NCI-H1092 (cell line): ENCODE measurements at regions not wholly inside any gene's neighbourhood (a gene's known extent, or its start where the extent isn't known, plus 50 kb on each side); places are given as distances from the start of the nearest gene placed in this dataset.
"Not testable (repeated sequence)": the region's sequence is repeated elsewhere in the genome, so short reads cannot be mapped to it uniquely, and the experiment has no call there.

Experiments
- DNase-seq: peaks from one replicate; lab custom pipeline; 2025; lab: John Stamatoyannopoulos, UW

DNA sequence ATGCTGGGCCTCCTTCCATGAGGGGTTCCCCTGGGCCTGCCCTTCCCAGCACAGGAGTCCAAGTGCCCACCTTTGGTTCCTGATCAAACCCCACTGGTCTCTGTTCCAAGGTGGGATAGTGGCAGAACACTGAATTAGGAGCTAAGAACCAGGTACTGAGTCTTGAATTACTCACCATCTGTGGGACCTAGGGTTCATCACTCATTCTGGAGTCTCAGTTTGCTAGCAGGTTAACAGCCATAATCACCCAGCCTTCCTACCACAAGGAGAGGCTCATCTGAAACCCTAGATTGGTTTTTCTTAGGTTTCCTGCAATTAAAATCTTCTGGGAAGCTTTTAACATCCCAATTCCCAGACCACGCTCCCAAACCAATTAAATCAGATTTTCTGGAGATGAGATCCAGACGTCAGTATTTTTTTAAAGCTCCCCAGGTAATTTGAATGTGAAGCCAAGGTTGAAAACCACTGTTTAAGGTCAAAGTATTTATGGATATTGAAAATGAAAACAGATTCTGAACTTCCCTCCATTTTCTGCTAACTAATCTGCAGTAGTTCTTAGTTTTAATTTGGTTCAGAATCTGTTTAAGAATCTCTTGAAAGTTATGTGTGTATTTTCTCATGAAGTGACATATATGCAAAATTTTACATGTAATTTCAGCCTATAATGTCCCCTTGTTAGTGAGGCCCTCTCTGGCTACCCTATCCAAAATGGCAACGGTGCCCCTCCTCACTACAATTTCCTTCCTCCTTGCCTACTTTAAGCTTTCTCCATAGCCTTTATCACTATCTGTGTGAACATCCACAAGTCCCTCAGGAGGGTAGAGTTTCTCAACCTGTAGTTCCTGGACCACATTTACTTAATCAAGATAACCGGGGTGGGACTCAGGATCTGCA, 166.5 kb upstream of the CXCR4 start:
- DNase-seq: no peak

DNA sequence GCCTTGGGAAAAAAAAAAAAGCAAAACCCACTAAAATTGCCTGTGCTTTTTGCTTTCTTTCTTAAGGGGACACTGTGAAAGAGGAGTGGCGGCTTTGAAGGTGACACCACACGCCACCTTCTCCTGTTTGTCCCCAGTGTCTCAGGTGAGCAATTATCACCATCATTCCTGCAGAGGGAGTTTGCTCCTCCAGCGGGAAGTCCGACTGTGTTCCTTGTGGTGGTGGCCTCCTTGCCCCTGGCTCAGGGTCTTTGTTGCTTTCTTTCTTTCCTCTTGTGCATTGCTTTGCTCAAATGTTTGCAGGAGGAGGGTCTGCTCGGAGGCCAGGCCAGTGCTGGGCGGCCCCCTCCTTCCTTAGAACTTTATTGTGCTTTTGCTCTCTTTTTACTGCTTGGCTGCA, 164.3 kb upstream of the CXCR4 start:
- no peak for DNase-seq

DNA sequence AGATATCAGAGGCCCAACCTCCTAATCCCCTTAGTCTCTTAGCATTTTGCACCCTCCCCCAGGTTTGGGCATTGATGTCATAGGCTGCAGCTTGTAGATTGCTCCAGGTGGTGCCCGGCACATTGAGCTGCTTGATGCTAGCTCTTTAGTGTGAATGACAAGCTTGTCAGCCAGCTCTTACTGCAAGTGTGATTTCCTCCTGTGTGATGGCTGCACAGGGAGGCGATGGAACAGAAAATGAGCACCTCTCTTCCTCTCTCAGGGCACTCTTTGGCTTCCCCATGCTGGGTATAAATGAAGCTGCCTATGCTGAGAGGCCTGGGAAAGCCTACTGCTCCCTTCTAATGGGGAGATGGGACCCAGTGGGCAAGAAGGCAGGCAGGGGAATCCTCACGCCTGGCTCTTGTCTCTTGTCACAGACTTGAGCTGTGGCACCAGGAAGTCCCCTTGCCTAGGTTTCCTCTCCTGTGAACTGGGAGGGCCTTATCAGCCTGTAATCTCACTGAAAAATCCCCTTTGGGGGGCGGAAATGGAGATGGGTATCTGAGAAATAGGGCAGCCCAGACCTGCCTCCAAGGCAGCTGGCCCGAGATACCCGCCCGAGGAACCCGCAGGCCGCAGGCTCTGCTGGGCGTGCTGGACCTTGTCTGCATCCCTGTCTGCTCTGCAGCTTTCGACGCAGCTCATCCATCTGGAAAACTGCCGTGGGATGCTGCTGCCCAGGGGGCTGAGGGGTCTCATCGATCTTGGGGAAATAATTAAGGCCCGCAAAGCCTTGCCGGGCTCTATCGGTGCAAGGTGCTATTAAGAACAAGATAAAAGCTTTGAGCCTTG, 163.5 kb upstream of the CXCR4 start:
- DNase-seq: no peak

DNA sequence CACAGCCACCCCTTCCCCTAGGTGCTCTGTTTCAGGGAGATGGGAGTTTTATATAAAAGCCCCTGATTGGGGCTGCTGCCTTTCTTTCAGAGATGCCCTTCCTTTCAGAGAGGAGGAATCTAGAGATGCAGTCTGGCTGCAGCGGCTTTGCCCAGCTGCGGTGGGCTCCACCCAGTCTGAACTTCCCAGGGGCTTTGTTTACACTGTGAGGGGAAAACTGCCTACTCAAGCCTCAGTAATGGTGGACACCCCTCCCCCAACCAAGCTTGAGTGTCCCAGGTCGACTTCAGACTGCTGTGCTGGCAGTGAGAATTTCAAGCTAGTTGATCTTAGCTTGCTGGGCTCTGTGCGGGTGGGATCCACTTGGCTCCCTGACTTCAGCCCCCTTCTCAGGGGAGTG, 148.4 kb upstream of the CXCR4 start:
- DNase-seq: not testable (repeated sequence)

DNA sequence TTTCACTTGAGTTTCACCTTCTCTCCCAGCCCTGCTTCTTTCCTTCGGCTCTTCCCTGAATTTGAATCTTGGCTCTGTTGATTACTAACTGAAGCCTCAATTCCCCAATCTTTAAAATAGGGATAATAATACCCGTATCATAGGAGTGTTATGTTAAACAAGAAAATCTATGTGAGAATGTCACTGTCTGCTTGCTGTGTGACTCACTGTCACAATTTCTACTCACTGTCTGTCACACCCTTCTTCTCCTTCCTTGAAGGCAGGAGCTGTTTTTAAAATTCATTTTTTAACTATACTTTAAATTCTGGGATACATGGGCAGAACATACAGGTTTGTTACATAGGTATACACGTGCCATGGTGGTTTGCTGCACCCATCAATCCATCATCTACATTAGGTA, 141.6 kb upstream of the CXCR4 start:
- no peak for DNase-seq

DNA sequence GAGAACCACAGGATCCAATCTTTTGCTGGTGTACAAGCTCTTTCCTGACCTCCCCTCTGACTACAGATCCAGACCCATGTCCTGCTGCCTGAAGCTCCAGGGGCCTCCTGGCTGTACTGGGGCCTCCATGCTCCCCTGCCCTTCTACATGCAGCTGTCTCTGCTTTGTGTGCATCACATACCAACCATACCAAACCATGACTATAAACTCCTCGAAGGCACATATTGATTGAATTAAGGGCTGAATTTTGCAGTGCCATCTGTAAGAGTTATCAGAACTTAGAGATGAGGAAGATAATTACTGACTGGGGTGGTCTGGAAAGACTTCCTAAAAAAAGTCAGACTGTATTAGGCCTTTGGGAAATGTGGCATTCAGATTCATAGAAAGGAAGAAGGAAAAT, 139.9 kb upstream of the CXCR4 start:
- no peak for DNase-seq

DNA sequence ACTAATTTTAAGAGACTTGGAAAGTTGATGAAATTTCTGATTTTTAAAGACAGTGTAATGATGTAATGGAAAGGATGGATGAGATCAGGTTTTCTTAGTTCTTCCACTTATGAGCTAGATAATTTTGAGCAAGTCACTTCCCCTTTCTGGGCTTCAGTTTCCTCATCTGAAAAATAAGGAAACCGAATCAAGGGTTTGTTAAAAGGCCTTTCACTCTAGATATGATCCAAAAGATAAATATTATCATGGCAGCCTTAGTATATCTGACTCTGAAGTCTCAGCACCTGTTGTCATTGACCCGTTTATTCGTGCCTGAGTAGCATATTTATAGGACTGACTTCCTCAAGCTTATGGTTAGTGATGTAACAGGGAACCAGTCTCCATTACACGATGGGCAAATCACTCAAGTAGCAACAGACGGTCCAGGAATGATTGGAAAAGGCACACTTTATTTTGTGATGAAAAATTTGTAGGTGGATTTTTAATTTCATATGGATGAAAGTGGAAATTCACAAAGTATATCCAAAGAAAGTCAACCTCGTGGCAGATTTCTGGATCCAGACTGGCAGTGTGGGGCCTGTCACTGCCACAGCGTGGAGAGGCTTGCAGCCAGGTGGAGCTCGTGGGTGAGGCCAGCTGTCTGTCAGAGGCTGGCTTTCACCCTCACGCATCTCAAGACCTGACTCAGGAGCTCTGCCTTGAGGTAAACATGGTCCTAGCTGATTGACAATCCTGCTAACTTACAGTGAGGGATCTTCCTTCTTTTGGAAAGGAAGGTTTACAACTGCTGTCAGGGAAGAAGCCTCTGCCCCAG, 137.9 kb upstream of the CXCR4 start:
- no peak for DNase-seq

DNA sequence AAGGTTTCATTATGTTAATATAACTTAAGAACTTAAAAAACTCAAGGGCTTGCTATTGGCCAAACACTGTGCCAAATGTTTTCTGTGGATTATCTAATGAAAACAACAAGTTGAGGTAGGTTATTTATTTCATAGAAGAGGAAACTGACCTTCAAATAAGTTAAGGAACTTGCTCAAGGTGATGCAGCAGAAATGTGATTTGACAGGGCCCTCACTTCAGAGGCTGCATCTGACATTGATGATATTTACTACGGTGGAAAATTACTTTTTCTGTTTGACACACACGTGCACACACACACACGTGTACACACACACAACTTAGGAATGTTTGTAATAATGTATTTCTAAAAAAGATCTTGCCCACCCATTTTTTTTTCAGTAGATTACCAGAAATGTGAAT, 137.2 kb upstream of the CXCR4 start:
- no peak for DNase-seq

DNA sequence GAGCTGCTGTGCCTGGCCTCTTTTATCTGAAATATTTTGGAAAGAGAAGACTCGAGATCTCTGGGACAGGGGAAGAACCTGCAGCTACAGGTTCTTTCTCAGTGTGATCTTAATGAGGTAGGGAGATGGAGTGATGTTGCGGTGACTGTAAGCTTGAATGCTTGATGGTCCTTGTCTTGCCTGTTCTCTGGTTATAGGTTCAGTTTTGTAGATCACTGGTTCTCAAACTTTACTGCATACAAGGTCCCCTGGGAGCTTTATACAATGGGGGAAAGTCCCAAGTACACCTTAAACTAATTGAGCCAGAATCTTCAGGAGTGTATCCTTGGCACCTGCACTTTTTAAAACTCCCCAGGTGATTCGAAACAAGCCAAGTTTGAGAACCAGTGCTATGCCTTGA, 136.7 kb upstream of the CXCR4 start:
- no peak for DNase-seq

DNA sequence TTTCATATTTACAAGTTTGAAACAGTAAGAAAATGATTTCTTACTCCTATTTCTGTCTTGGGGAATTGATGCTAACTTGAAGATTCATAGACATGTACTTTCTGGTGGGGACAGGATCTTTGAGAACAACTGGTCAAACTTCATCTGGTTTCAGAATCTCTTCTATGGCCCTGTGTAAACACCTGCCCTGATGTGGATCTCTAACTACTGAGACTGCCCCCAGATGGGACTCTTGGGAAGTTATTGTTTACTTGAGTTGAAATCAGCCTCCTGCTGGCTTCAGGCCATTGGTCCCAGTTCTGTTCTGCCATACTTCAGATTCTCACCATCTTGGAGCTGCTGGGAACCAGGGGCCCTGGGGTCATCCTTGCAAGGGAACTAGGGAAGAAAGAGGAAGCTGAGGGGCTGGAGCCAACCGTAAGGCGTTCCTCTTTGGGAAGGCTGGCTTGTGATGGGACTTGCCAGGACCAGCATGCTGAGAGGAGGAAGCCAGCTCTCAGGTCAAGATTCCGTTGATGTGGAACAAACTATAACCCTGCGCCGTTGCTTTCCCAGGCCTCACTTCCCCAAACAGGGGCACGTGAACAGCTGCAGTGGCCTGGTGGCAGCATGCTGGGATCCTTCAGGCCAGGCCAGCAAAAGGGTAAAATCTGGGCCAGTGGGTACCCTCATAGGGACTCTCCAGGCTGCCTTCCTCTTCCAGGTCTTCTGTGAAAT, 135.5 kb upstream of the CXCR4 start:
- DNase-seq: no peak

DNA sequence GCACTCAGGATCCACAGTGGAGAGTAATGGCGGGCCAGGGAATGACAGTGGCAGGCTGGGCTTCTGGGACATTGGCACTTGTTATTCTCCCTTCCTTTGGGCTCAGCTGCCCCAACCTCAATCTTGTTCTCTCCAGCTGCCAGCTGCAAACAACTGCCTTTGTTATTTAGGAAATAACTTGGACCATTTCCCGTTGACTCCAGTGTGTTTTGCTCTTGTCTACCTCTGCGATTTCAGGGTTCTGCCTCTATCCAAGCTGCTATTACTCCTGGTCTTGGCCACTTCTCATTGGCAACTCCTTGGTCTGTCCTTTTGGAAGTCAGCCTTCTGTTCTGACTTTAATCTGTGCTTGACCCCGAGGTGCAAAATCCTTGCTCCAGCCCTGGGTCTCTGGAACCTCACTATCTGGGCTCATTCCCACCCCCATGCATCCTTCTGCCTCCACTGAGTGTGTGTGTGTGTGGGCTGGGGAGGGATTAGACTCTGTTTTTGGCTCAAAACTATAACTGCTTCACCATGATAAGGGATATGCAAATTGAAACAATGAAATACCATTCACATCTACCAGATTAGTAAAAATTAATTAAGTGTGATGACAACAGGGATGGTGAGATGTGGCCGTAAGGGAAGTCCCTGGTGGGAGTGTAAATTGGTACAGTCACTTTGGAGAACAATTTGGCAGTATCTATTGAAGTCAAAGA, 134.1 kb upstream of the CXCR4 start:
- DNase-seq: no peak

DNA sequence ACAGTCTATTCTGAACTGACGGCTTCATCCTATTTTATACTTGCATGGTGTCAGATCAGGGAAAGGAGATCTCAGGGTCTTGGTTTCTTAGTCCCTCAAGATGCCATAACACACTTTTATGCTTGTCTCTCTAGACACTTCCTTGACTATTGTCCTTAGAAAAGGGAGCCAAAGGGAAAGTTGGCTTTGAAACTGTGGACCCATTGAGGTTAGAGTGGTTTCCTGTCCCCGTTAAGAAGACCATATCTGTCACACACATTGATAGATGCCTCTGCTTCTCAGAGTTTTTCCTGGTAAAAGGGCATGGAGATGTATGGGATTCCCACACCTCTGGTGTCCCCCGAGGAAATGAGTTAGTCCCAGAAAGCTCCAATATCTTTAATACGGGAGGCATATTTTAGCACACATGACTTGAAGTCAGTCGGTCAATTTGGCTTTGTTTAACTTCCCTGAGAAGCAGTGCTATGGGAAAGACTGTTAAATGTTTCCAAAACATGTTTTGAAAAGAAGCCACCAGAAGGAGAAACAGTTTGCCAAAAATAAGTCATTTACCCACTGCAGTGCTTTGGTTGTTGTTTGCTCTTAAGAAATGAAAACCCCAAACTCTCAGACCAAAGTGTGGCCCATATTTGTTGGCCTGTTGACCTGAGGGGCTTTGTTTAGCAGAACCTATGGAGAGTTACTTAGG, 133.4 kb upstream of the CXCR4 start:
- no peak for DNase-seq

DNA sequence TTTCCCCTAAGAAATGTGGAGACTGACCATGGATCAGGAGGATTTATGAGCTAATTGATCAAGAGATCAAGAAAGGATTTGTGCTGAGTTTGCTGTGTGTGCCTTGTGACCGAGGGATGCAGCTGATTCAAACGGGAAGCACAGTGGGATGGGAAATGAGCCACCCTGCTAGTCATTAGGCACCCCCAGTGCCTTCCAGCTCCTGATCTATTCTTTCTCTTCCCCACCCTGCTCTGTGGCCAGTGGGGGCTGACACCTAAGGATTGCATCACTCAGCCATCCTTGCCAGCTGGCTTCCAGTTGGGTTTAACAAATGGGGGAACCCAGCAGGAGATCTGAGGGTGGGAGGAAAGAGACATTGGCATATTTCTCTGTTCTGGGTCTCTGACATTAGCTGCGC, 132.2 kb upstream of the CXCR4 start:
- DNase-seq: no peak

DNA sequence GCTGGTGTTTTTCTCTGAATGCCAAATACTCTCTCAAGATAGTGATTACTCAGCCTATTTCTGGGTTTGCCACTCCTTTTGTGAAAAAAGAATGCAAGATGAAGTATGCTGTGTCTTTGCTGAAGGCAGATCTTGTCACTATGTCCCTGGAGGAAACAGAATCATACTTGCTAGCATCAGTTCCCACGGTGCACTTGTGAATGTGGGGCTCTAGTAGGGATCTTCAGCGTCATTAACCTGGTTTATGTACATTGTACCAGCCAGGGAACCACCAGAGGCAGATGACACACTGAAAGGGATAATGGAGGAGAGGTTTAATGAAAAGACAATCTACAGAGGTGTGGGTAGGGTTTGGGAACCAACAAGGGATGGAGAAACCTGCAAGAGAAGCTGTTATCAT, 131.0 kb upstream of the CXCR4 start:
- DNase-seq: no peak

DNA sequence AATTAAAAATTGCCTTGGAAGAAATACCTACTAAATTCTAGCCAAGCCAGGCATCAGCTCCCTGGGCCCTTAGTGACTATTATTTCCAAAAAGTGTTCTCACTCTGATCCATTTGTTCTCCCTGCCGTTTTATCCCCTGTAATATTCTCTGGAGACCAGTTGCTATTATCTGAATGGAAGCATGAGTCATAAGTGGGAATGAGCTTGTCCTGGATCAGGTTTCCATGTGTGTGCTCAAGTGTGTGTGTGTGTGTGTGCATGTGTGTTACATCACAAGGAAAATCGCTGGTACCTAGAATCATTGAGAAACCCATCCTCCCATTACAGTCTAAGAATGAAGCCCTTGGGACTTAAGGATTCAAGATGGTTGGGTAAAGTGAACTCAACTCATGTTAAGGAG, 130.3 kb upstream of the CXCR4 start:
- no peak for DNase-seq

DNA sequence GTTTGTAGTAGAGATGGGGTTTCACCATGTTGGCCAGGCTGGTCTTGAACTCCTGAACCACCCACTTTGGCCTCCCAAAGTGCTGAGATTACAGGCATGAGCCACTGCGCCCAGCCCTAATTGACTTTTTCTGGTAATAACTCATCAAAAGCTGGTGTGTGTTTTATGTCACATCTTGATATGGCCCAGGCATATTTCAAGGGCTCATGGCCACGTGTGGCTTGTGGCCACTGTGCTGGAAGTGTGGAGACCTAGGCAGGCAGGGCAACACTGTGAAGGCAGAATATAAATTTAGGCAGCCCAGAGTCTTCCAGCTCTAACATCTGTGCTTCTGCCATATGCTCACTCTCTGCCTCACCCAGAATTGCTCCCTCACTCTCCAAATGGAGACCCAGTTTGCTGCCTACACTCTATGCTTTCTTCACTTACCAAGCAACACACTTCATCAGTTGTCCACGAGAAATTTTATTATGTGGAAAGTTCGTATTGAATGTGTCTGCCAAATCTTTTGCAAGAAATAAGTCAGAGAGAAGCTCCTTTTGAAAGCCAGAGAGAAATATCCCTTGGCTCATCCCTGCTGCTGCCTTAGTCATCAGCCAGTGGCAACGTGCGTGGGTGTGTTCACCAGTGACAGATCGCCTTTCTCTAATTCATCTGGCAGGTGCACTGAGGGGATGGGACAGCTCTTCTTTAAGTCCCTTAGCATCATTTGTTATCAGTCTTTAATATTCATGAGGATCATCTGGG, 129.4 kb upstream of the CXCR4 start:
- no peak for DNase-seq

DNA sequence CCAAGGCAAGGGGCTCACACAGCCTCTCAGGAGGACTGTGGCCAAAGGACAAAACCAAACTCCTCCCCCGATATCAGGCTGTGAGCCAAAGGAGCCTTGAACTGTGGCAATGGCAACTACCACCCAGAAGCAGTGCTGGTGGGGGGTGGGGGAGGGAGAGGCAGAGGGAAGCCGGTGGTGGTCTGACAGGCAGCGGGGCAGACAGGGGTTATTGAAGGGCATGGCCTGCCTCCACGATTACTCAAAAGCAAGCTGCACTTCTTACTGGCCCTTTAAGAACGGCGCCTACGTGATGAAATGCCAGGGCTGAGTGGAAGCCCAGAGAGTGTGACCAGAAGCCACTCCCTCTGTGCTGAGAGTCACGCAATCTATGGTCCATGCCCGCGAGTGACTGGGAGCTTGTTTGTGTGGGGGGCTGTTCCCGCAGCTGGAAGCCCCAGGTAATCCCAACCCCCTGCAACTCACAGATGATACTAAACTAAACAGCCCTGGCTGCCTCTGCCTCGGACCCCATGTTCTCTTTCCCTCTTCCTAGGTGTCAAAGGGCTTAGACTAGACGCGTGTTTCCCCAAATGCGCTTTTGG, 128.2 kb upstream of the CXCR4 start:
- no peak for DNase-seq

DNA sequence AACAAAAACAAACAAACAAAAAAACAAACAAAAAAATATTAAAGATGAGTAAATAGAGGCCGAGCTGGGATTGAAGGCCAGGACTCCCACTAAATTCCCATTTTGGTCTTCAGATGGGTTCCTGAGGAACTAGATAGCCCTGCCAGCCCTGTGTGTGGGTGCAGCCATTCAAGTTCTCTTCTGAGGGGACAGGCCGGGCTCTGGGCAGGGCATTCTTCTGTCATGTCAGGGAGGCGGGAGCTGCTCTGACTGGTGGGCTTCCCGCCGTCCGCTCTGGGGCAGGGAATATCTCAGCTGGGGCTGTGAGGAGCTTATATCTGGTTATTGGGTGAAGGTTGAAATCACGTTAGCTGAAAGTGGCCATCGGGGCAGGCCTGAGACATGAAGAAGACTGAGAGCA, 127.3 kb upstream of the CXCR4 start:
- no peak for DNase-seq

DNA sequence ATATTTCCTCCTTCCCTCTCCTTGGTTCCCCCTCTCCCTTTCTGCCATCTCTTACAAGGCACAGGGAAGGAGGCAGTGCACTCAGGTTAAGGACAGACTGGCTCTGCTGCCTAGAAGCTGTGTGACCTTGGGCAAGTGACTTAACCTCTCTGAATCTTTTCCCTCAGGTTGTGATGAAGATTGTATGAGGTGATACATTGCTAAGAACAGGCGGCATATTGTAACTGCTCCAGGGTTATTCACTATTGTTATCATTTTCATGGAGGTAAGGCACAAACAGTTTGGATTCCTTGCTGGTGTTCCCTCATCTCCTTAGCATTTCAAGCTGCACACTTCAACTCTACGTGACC, 126.6 kb upstream of the CXCR4 start:
- DNase-seq: no peak
